ENCODE measurements at regions not wholly inside any gene's neighbourhood (a gene's known extent, or its start where the extent isn't known, plus 50 kb on each side); places are given as distances from the start of the nearest gene placed in this dataset.

DNA sequence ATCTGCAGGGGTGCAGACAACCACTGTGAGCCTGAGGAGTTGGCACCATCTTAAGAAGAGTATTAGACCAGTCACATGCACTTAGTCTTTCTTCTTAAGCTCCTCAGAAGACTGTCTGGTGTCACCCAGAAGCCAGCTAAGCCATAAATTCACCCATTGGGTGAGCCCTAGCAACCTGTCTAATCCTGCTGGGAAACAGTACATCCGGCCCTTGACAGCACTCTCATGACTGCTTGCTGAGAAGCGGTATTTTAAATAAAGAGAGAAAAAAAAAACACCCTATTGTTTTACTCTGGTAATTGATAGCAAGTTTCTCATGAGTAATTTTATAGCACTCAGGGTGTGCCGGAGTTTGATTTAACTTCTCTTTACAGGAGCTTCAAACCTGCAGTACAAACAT is 134.7 kb downstream of the SOX9 start:
- Histone ChIP-seq H3K9me2 (ENCODE audit: insufficient read depth) (0 out of 2 replicates have a peak, but pooled peaks cover 3% of the 10 kb centered on the region), H3K4me2 (no peak overlapping the region), H3K79me2 (replicated peaks; ENCODE audit: insufficient read depth) (no peaks in the 10 kb centered on the region), H4K20me1 (replicated peaks; ENCODE audit: insufficient read depth) (no peaks in the 10 kb centered on the region), H3K4me3 (no peak overlapping the region), H3F3A (replicated peaks; ENCODE audit: low read depth) (no peaks in the 10 kb centered on the region), H3K27ac (ENCODE audit: low read depth) (no peak overlapping the region), H2AFZ (no peak overlapping the region), H3K36me3 (ENCODE audit: insufficient read depth) (no peaks in the 10 kb centered on the region), H3K27me3 (ENCODE audit: insufficient read depth) (no peaks in the 10 kb centered on the region), H3K4me1 (ENCODE audit: insufficient read depth) (peaks cover 5% of the 10 kb centered on the region; the same call in 1 of the 2 replicates)
- H3K4me3 Mint-ChIP-seq = no peak overlapping the region
- TF ChIP-seq CREB1 (CRISPR knock-in tag; IDR thresholded peaks at IDR 0.05; ENCODE audit: low read depth) (no peak), POLR2AphosphoS5 (IDR thresholded peaks at IDR 0.05; ENCODE audit: low read depth) (no peak), ZNF331 (CRISPR knock-in tag; IDR thresholded peaks at IDR 0.05; ENCODE audit: low read depth) (no peak), JUNB (IDR thresholded peaks at IDR 0.05; ENCODE audit: unreplicated experiment) (no peak), STAT1 (IDR thresholded peaks at IDR 0.05; ENCODE audit: unreplicated experiment) (no peak), NANOG (IDR thresholded peaks at IDR 0.05; ENCODE audit: borderline replicate concordance) (no peak), EZH2phosphoT487 (IDR thresholded peaks at IDR 0.05; ENCODE audit: unreplicated experiment) (no peak), EZH2 (IDR thresholded peaks at IDR 0.05; ENCODE audit: low read depth, unreplicated experiment) (no peak), ZNF114 (CRISPR knock-in tag; IDR thresholded peaks at IDR 0.05) (no peak)
- TF ChIP-seq, protein P1, sequence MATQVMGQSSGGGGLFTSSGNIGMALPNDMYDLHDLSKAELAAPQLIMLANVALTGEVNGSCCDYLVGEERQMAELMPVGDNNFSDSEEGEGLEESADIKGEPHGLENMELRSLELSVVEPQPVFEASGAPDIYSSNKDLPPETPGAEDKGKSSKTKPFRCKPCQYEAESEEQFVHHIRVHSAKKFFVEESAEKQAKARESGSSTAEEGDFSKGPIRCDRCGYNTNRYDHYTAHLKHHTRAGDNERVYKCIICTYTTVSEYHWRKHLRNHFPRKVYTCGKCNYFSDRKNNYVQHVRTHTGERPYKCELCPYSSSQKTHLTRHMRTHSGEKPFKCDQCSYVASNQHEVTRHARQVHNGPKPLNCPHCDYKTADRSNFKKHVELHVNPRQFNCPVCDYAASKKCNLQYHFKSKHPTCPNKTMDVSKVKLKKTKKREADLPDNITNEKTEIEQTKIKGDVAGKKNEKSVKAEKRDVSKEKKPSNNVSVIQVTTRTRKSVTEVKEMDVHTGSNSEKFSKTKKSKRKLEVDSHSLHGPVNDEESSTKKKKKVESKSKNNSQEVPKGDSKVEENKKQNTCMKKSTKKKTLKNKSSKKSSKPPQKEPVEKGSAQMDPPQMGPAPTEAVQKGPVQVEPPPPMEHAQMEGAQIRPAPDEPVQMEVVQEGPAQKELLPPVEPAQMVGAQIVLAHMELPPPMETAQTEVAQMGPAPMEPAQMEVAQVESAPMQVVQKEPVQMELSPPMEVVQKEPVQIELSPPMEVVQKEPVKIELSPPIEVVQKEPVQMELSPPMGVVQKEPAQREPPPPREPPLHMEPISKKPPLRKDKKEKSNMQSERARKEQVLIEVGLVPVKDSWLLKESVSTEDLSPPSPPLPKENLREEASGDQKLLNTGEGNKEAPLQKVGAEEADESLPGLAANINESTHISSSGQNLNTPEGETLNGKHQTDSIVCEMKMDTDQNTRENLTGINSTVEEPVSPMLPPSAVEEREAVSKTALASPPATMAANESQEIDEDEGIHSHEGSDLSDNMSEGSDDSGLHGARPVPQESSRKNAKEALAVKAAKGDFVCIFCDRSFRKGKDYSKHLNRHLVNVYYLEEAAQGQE (IDR thresholded peaks at IDR 0.05; ENCODE audit: unreplicated experiment) = no peak
- TF ChIP-seq, protein P2, sequence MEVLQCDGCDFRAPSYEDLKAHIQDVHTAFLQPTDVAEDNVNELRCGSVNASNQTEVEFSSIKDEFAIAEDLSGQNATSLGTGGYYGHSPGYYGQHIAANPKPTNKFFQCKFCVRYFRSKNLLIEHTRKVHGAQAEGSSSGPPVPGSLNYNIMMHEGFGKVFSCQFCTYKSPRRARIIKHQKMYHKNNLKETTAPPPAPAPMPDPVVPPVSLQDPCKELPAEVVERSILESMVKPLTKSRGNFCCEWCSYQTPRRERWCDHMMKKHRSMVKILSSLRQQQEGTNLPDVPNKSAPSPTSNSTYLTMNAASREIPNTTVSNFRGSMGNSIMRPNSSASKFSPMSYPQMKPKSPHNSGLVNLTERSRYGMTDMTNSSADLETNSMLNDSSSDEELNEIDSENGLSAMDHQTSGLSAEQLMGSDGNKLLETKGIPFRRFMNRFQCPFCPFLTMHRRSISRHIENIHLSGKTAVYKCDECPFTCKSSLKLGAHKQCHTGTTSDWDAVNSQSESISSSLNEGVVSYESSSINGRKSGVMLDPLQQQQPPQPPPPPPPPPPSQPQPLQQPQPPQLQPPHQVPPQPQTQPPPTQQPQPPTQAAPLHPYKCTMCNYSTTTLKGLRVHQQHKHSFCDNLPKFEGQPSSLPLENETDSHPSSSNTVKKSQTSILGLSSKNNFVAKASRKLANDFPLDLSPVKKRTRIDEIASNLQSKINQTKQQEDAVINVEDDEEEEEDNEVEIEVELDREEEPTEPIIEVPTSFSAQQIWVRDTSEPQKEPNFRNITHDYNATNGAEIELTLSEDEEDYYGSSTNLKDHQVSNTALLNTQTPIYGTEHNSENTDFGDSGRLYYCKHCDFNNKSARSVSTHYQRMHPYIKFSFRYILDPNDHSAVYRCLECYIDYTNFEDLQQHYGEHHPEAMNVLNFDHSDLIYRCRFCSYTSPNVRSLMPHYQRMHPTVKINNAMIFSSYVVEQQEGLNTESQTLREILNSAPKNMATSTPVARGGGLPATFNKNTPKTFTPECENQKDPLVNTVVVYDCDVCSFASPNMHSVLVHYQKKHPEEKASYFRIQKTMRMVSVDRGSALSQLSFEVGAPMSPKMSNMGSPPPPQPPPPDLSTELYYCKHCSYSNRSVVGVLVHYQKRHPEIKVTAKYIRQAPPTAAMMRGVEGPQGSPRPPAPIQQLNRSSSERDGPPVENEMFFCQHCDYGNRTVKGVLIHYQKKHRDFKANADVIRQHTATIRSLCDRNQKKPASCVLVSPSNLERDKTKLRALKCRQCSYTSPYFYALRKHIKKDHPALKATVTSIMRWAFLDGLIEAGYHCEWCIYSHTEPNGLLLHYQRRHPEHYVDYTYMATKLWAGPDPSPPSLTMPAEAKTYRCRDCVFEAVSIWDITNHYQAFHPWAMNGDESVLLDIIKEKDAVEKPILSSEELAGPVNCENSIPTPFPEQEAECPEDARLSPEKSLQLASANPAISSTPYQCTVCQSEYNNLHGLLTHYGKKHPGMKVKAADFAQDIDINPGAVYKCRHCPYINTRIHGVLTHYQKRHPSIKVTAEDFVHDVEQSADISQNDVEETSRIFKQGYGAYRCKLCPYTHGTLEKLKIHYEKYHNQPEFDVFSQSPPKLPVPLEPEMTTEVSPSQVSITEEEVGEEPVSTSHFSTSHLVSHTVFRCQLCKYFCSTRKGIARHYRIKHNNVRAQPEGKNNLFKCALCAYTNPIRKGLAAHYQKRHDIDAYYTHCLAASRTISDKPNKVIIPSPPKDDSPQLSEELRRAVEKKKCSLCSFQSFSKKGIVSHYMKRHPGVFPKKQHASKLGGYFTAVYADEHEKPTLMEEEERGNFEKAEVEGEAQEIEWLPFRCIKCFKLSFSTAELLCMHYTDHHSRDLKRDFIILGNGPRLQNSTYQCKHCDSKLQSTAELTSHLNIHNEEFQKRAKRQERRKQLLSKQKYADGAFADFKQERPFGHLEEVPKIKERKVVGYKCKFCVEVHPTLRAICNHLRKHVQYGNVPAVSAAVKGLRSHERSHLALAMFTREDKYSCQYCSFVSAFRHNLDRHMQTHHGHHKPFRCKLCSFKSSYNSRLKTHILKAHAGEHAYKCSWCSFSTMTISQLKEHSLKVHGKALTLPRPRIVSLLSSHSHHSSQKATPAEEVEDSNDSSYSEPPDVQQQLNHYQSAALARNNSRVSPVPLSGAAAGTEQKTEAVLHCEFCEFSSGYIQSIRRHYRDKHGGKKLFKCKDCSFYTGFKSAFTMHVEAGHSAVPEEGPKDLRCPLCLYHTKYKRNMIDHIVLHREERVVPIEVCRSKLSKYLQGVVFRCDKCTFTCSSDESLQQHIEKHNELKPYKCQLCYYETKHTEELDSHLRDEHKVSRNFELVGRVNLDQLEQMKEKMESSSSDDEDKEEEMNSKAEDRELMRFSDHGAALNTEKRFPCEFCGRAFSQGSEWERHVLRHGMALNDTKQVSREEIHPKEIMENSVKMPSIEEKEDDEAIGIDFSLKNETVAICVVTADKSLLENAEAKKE (CRISPR knock-in tag; IDR thresholded peaks at IDR 0.05) = no peak
- TF ChIP-seq, protein P3, sequence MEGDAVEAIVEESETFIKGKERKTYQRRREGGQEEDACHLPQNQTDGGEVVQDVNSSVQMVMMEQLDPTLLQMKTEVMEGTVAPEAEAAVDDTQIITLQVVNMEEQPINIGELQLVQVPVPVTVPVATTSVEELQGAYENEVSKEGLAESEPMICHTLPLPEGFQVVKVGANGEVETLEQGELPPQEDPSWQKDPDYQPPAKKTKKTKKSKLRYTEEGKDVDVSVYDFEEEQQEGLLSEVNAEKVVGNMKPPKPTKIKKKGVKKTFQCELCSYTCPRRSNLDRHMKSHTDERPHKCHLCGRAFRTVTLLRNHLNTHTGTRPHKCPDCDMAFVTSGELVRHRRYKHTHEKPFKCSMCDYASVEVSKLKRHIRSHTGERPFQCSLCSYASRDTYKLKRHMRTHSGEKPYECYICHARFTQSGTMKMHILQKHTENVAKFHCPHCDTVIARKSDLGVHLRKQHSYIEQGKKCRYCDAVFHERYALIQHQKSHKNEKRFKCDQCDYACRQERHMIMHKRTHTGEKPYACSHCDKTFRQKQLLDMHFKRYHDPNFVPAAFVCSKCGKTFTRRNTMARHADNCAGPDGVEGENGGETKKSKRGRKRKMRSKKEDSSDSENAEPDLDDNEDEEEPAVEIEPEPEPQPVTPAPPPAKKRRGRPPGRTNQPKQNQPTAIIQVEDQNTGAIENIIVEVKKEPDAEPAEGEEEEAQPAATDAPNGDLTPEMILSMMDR (conservative IDR thresholded peaks at IDR 0.05; ENCODE audit: low read depth in 2 of 2) = no peak
- TF ChIP-seq, protein P4, sequence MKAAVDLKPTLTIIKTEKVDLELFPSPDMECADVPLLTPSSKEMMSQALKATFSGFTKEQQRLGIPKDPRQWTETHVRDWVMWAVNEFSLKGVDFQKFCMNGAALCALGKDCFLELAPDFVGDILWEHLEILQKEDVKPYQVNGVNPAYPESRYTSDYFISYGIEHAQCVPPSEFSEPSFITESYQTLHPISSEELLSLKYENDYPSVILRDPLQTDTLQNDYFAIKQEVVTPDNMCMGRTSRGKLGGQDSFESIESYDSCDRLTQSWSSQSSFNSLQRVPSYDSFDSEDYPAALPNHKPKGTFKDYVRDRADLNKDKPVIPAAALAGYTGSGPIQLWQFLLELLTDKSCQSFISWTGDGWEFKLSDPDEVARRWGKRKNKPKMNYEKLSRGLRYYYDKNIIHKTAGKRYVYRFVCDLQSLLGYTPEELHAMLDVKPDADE (IDR thresholded peaks at IDR 0.05) = no peak
- H3K36me3 Mint-ChIP-seq (ENCODE audit: low read depth) = no peaks in the 10 kb centered on the region
- H3K27ac Mint-ChIP-seq = no peak overlapping the region
- DNase-seq (ENCODE audit: low spot score) (no peak), ATAC-seq (no peak)
- peaks cover 13% of the 10 kb centered on the region for H3K4me1 Mint-ChIP-seq
- H3K9me3 Mint-ChIP-seq = peaks cover 3% of the 10 kb centered on the region; the same call in 2 of the 3 replicates
- H3K27me3 Mint-ChIP-seq (ENCODE audit: insufficient read depth, low read depth, poor library complexity) = peaks cover 5% of the 10 kb centered on the region

Measured in GM23338 (cell line).